ENCODE measurements at regions not wholly inside any gene's neighbourhood (a gene's known extent, or its start where the extent isn't known, plus 50 kb on each side); places are given as distances from the start of the nearest gene placed in this dataset. TPM values are rescaled to one million over a fixed set of nuclear protein-coding genes. Genes with fewer than 3 reads are reported as not detected.

DNA sequence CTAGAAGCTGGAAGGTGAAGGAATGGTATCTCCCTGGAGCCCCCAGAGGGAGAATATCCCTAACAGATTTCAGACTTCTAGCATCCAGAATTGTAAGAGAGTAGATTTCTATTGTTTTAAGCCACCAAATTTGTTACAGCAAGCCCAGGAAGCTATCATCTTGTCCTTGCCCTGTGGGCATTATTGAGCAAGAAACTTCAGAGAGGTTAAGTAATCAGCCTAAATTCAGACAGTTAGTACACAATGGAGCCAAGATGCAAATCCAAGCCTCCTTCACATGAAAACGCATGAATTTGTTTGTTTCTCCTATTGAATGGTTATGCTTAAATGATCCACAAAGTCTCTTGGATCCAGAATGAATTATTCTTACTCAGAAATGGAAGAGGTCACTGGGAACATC is 55.2 kb upstream of the TRIB2 start:
- Histone ChIP-seq H3K9me3 (no peaks in the 10 kb centered on the region), H3K36me3 (no peaks in the 10 kb centered on the region), H3K4me3 (no peak overlapping the region), H3K27me3 (no peaks in the 10 kb centered on the region), H3K4me1 (no peaks in the 10 kb centered on the region), H3K27ac (no peak overlapping the region)
- TF ChIP-seq CTCF (IDR thresholded peaks at IDR 0.05), result no peak
- ATAC-seq, result no peak
- intact Hi-C loops (cut with DNase I), result no loop called here
- DNase-seq, result no peak

DNA sequence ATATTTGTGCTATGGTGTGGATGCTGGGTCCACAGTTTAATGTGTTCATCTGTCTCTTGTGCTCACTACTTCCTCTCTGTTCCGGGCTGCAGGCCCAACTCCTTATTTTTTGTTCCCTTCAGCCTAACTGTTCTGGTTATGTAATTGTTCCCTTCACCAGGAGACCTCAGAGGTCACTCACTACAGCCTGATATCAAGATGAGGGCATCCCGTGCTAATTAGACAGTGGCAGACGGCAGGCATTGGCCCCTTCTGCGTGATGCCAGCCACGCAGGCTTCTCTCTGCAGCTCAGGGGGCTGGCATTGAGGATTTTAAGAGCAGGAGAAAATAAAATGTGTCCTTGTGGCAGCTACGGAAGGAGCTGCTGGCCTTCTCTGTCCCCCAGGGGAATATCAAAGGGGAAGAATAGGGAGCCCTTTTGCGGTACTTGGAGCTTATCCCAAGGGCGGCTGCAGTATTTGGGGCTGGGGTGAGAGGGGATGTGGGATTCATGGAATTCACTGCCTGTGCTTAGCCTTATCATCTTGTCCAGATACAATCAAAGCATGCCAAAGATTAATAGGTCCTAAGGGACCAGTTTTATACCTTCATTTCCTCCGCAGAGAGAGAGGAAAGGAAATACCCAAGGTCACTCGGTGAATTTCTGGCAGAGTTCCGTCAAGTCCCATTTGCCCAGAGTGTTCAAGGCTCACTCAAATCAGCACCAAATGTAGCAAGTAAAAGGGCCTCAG is 53.3 kb upstream of the TRIB2 start:
- no peak overlapping the region for H3K4me3 ChIP-seq
- no peaks in the 10 kb centered on the region for H3K4me1 ChIP-seq
- ATAC-seq (peak; percentile 40), DNase-seq (no peak)
- no peaks in the 10 kb centered on the region for H3K27me3 ChIP-seq
- H3K36me3 ChIP-seq, result no peaks in the 10 kb centered on the region
- no peak overlapping the region for H3K27ac ChIP-seq
- intact Hi-C loops (cut with DNase I), result no loop called here
- TF ChIP-seq CTCF (IDR thresholded peaks at IDR 0.05), result no peak
- peaks cover 10% of the 10 kb centered on the region for H3K9me3 ChIP-seq

- Histone ChIP-seq H3K36me3 (no peaks in the 10 kb centered on the region), H3K9me3 (peaks cover 10% of the 10 kb centered on the region), H3K27ac (no peak overlapping the region), H3K4me1 (no peaks in the 10 kb centered on the region), H3K27me3 (no peaks in the 10 kb centered on the region), H3K4me3 (no peak overlapping the region)
- no peak for TF ChIP-seq CTCF (IDR thresholded peaks at IDR 0.05)
- DNase-seq (no peak), ATAC-seq (peak; percentile 77)
- intact Hi-C loops (cut with DNase I), result no loop called here
These were observed 51.4 kb upstream of the TRIB2 start for GRCh38 chr2:12665334-12665733.

DNA sequence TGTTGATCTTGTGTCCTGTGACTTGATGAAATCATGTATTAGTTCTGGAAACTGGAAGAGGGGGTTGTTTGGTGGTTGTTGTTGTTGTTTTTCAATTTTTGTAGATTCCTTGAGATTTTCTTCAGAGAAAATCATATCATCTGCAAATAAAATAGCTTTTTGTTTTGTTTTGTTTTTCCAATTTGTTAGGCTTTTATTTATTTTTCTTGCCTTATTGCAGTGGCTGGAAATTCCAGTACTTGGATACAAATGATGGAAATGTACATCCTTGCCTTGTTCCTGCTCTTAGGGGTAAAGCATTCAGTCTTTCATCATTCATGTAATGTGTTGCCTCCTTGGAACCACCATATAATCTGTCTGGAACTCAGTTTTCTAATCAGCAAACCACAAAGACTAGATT is 50.3 kb upstream of the TRIB2 start:
- Histone ChIP-seq H3K36me3 (no peaks in the 10 kb centered on the region), H3K27ac (no peak overlapping the region), H3K27me3 (no peaks in the 10 kb centered on the region), H3K9me3 (peaks cover 10% of the 10 kb centered on the region), H3K4me1 (no peaks in the 10 kb centered on the region), H3K4me3 (no peak overlapping the region)
- no peak for DNase-seq
- no peak for ATAC-seq
- no peak for TF ChIP-seq CTCF (IDR thresholded peaks at IDR 0.05)
- intact Hi-C loops (cut with DNase I), result no loop called here

Small RNAs in the stretch of these regions (microRNA-seq; reads per million reads assigned to microRNA genes)
- gene MIR3681 (ENCODE audit: borderline microRNAs expressed), result not detected
